HG03196 (cell line): ENCODE measurements at regions not wholly inside any gene's neighbourhood (a gene's known extent, or its start where the extent isn't known, plus 50 kb on each side); places are given as distances from the start of the nearest gene placed in this dataset.
"Not testable (repeated sequence)": the region's sequence is repeated elsewhere in the genome, so short reads cannot be mapped to it uniquely, and the experiment has no call there.

ENCODE experiments used
- ATAC-seq: cut with Tn5 transposase; IDR thresholded peaks from one replicate; pipeline ENCODE4 v1.9.1; 2021; ENCODE audit not compliant: unreplicated experiment

DNA sequence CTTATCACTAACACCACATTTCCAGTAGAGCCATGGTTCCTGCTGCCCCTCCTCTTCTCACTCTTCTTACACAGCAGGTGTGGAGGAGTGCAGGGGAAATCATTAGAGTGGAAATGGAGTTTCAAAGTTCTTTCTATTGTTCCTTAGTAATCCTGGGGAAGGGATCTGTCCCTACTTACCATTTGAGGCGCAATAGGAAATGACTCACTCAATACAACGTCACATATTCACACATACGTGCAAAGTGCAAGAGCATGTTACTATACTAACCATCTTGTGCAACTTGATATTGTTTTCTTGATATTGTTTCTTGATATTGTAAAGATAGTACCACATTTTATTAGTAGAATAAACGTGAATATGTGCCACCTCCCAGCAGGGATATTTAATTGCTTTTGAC is 1010.2 kb downstream of the DNAJB9 start:
- ATAC-seq = no peak

DNA sequence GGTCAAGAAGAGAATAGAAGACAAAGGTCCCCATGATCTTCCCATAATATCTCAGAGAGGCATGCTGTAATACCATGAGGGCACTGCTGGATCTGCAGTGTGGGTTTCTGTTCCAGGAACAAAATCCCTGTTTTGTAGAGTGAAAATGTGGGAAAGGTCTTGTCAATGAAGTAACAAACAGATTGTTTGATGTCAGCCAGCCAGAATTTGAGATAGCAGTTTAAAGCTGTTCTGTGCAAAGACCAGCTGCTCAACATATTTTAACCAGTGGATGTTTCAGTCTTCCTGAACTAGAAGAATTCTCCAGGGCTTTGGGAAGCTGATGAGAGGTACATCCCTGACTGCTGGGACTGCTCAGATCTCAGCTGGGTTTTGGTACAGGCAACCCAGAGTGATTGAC is 1012.5 kb downstream of the DNAJB9 start:
- no peak for ATAC-seq

DNA sequence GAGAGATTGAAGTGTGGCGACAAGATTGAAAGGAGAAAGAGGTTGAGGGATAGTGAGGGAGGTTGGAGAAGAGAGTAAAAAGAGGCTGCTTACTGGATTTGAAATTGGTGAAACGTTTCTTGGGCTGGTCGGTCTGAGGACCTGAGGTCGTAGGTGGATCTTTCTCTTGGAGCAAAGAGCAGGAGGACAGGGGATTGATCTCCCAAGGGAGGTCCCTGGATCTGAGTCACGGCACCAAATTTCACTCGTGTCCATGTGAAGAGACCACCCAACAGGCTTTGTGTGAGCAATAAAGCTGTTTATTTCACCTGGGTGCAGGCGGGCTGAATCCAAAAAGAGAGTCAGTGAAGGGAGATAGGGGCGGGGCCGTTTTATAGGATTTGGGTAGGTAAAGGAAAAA is 1027.3 kb downstream of the DNAJB9 start:
- not testable (repeated sequence) for ATAC-seq

DNA sequence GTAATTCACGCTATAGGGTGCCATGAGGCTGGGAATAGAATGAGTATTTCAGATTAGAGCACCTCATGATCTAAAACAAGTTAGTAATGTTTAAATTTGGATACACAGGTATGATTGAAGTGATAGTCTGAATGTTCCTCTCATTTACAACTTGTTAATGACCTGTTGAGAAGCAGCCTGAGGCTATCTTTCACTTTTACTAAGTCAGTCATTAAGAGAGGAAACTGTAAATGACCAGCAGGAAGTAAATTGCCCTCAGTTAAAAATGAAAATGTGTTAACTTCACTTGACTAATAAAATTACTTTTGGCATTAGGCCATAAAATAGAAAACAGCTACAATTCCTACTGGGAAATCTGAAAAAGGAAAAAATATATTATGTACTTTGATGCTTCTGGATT is 1042.0 kb downstream of the DNAJB9 start:
- ATAC-seq = no peak

DNA sequence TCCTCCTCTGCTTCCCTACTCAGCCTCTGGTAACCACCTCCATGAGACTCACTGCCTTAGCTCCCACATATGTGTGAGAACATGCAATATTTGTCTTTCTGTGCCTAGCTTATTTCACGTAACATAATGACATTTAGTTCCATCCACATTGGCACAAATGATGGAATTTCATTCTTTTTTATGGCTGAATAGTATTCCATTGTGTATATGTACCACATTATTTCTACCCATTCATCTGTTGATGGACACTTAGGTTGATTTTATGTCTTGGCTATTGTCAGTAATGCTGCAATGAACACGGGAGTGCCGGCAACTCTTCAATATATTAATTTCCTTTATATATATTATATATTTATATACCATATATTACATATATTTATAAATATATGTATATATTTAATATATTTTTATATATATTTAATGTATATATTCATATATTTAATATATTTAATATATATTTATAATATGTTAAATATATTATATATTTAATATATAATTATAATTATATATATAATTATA is 1046.9 kb downstream of the DNAJB9 start:
- ATAC-seq = no peak

DNA sequence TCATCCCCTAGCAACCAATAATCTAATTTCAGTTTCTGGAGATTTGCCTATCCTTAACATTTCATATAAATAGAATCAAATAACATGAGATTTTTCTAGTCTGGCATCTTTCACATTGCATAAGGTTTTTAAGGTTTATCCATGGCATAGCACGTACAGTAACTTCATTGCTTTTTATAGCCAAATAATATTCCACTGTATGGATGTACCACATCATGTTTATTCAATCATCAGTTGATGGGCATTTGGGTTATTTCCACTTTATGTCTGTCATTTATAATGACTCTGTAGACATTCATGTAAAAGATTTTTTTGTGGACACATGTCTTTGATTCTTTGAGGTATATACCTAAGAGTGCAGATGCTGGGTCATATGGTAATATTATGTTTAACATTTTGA is 1052.6 kb downstream of the DNAJB9 start:
- ATAC-seq = no peak

DNA sequence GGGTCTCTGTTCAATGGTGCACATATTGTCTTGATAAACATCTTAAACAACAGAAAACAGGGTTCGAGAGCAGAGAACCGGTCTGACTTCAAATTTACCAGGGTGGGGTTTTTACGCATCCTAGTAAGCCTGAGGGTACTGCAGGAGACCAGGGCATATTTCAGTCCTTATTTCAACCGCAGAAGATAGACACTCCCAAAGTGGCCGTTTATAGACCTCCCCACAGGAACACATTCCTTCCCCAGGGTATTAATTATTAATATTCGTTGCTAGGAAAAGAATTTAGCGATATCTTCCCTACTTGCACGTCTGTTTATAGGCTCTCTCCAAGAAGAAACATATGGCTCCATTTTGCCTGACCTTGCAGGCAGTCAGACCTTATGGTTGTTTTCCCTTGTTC is 1063.2 kb downstream of the DNAJB9 start:
- ATAC-seq = not testable (repeated sequence)

DNA sequence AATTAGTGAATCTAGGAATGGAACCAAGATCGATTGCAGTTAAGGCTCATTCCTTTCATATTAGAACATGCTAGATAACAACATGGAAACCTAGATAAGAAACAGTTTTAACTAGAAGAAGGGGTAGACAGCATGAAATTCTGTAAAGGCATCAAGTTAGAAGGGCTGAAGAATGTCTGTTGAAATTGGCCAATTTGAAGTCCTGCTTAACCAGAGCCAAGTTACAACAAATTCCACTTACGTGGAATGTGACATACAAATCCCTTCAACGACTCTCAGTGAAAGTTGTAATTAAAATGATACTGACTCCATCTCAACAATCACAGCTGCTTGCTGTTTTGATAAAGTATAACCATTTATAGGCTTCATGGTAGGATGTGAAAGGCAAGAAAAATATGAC is 1065.7 kb downstream of the DNAJB9 start:
- no peak for ATAC-seq

DNA sequence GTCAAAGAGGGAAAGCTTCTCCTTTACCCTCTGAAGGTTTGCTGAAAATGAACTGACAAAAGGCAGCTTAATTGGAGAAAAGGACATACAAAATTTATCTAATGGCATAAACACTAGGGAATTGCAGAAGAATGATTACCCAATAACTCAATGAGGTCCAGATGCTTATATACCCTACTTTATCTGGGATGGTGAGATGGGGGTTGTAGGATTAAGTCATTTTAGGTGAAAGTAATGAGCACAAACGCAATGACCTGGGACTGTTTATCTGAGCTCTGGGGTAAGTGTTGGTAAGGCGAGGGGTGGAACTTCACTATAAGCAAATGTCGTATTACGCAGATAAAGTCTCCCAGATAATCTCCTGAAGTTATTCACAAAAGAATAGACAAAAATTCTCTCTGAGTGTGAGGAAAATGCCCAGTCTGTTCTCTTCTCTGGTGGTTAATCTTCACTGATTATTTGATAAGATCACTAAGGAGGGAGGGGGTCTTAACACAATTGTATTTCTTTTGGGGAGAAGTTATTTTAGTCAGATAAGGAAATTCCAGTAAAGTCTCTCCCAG is 1067.8 kb downstream of the DNAJB9 start:
- no peak for ATAC-seq

DNA sequence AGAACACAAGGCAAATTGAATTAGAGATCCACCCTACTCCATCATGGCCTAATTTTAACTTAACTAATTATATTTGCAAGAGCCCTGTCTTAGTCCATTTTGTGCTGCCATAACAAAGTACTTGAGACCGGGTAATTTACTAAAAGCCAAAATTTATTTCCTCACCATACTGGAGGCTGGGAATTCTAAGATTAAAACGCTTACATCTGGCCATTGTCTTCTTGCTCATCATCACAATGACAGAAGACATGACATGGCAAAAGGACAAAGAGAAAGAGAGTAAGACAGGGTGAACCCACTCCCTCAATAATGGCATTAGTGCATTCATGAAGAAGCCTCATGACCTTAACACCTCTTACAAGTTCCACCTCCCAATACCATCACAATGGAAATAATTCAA is 1068.6 kb downstream of the DNAJB9 start:
- no peak for ATAC-seq

DNA sequence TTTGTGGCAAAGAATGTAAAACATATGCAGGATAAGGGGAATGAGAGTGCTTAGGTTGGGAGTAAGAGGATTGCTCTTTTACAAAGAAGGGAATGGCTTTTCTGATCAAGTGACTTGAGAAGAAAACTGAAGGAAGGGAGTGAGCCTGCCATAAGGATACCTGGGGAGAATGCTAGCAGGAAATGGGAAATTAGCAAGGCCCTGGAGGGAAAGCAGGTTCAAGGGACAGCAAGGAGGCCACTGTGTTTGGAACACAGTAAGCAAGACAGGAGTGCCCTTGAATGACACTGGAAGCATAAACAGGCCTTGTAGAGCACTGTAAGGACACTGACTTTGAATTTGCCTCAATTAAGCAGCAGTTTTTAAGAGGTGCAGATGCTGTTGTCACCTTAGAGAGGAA is 1069.9 kb downstream of the DNAJB9 start:
- no peak for ATAC-seq

DNA sequence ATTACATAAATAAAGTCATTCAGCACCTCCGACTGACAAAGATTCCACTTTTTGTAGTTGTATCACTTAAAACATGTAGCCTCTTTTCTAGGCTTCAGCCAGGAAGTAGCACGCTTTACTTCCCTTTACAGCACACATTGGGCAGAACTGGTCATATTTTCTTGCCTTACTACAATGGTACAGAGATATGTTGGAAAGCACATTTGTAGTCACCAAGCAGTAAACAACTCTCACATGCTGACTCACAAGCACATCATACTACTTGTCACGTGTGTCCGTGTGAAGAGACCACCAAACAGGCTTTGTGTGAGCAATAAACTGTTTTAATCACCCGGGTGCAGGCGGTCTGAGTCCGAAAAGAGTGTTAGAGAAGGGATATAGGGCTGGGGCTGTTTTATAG is 1071.8 kb downstream of the DNAJB9 start:
- ATAC-seq = no peak

DNA sequence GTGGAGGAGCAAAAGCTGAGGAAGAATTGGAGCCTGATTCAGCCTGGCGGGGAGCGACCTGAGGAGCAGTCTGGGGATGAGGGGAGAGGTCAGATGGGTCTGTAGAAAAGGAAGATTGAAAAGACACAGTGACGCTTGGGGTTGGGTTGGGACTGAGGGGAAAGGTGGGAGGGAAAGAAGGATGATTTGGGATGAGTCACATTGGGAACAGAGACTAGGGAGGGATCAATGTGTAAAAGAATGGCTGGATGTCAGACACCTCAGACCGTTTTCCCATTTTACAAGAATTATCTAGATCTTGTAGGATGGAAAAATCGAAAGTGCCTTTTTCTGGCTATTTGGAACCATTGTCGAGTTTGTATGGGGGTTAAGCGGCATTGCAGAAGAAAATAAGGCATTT is 1076.5 kb downstream of the DNAJB9 start:
- ATAC-seq = no peak

DNA sequence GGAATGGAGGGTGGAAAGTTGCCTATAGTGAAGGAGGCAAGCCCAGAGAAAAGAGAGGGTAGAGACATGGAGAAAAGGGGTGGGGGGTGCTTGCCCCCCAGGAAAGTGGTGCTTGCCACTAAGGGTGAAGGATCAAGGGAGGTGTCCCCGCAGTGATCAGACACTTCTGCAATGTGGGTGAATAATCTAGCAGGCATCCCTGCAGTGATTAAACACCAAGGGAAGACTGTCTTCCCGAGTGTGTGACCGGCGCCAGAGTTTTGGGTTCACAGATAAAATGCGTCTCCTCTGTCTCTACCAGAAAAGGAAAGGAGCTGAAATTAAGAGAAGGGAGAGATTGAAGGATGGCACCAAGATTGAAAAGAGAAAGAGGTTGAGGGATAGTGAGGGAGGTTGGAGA is 1076.9 kb downstream of the DNAJB9 start:
- ATAC-seq = not testable (repeated sequence)

DNA sequence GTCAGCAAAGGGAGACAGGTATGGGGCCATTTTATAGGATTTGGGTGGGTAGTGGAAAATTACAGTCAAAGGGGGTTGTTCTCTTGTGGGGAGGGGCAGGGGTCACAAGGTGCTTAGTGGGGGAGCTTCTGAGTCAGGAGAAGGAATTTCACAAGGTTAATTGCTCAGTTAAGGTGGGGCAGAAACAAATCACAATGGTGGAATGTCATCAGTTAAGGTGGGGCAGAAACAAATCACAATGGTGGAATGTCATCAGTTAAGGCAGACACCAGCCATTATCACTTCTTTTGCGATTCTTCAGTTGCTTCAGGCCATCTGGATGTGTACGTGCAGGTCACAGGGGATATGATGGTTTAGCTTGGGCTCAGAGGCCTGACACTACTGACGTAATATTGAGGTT is 1077.6 kb downstream of the DNAJB9 start:
- ATAC-seq = not testable (repeated sequence)

DNA sequence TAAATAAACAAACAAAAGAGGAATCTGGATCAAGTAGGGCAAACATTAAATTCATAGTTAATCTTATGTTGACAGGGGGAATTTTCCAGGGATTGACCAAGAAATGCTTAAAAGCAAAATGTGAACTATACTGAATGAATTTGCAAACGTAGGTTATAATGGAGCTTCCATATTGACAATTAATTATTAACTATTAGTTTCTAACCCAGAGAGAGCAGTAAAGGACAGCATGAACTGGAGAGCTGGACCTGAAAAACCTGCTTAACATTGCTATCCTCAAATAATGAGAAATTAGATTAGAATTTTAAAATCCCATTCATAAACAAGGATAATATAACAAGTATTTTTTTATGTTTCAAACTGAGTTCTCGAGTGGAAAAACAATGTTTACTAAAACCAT is 1089.6 kb downstream of the DNAJB9 start:
- ATAC-seq = no peak

DNA sequence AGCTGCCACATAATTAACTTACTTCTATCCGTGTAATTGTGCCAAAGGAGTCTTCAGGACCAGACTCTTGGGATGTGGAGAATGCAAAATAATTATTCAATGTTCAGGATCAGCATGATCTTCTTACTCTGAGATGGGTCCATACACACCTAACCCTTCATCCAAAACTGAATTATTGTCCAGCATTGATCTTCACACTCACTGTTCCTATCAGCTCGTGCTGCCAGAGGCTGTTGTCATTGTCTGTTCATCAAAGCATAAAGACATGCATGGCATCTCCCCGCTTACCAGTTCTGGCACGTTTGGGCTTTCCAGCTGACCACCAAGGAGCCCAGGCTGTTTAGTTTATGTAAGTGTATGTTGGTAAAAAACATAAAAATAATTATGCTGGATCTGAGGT is 1090.7 kb downstream of the DNAJB9 start:
- no peak for ATAC-seq

DNA sequence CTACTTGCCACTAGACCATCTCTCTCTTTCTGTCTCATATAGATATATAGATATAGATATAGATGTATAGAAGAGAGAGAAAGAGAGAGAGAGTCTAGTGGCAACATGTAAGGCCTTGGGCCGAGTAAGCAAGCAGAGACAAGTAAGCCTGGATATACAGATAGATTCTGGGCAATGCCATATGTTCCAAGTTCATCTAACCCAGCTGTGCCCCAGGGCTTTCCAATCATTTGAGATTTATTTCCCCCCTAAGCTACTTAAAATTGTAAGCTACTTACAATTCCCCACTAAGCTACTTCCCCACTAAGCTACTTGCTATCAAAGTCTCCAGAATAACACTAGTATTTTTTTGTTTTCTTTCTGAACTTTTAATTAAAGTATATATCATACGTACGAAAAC is 1094.1 kb downstream of the DNAJB9 start:
- no peak for ATAC-seq

DNA sequence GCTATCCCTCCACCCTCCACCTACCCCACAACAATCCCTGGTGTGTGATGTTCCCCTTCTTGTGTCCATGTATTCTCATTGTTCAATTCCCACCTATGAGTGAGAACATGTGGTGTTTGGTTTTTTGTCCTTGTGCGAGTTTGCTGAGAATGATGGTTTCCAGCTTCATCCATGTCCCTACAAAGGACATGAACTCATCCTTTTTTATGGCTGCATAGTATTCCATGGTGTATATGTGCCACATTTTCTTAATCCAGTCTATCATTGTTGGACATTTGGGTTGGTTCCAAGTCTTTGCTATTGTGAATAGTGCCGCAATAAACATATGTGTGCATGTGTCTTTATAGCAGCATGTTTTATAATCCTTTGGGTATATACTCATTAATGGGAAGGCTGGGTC is 1117.6 kb downstream of the DNAJB9 start:
- not testable (repeated sequence) for ATAC-seq

DNA sequence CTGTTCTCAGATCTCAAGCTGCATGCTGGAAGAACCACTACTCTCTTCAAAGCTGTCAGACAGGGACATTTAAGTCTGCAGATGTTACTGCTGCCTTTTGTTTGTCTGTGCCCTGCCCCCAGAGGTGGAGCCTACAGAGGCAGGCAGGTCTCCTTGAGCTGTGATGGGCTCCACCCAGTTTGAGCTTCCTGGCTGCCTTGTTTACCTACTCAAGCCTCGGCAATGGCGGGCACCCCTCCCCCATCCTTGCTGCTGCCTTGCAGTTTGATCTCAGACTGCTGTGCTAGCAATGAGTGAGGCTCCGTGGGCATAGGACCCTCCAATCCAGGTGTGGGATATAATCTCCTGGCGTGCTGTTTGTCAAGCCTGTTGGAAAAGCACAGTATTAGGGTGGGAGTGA is 1122.9 kb downstream of the DNAJB9 start:
- not testable (repeated sequence) for ATAC-seq

DNA sequence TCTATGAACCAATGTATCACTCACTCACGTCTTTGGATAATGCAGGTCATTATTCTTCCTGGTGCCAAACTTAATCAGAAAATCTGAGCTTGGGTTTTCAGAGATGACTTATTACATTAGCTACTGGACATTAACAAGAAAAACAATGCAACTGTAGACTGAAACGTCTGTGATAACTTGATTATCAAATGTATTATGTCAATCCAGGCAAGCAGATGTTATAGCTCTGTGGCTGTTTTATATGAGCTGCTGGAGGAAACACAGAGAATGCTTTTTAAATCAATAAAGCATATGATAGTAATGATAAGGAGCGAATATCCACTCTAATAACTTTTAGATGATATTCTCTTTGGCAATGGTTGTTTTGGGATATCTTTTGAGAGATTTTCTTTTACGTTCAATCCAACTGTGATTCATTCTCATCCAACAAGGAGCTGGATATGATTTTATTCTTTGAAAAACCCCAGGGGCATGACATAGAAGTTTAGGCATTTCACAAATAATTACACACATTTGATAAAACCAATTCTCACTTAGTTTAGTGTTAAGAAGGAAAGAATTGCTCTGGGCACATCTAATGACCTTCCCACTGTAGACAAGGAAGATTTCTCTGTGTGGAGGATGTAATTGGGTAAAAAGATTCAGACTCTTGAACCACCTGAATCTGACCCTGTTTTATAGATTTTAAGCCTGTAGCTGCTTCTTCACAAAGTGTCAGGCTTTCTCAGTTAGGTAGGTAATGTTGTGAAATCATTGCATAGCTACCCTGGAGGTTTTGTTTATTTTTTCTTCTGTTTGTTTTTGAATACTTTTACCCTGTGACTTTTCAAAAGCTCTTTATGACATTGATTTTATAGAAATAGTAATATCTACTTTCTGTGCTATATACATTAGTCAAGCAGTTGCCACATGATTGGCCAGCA is 1124.7 kb downstream of the DNAJB9 start:
- ATAC-seq = no peak

DNA sequence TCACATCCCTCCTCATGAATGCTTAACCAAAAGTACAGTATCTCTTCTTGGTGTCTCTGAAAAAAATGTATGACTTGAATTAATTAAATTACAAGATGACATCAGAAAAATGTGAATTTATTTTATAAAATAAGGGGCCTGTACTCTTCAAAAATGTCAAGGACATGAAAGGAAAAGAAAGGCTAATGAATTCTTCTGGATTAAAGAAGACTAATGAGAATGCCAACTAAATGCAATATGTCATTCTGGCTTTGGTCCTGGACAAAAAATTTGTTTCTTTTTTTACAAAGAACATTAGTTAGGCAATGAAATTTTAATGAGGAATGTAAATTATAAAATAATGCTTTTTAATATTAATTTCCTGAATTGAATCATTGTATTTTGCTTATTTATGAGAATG is 1125.7 kb downstream of the DNAJB9 start:
- ATAC-seq = no peak
